Fibroblast of skin of left biceps (primary cell): ENCODE measurements at regions not wholly inside any gene's neighbourhood (a gene's known extent, or its start where the extent isn't known, plus 50 kb on each side); places are given as distances from the start of the nearest gene placed in this dataset.
"Not testable (repeated sequence)": the region's sequence is repeated elsewhere in the genome, so short reads cannot be mapped to it uniquely, and the experiment has no call there.

ENCODE experiments used
- DNase-seq, 2 experiments: peaks; one replicate each; pipeline ENCODE4 v3.0.0-alpha.2; 2013; ENCODE audit warnings: low read depth in 2 of 2

- not testable (repeated sequence) for DNase-seq
Measured at GRCh38 chr17:21470422-21470821, 94.3 kb downstream of the KCNJ12 start.

GRCh38 chr17:21470861-21471260 is 94.7 kb downstream of the KCNJ12 start:
- DNase-seq, result no peak

DNA sequence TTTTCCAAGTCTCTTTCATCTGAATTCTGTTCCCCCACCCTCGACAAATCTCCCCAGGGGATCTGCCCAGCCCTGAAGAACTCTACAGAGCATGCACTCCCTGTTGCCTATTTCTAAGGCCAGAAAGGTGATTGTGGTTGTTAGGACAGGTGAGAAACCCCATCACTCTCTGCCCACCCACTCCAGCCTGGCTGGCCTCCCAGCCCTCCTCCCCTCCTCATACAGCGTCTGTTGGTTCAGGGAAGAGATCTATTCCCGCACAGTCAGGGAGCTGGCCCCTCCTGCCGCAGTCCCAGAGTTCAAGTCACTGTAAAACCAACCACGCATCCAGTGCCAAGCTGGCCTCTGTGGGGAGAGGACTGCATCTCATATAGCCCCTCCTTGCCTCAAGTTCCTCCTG is 98.7 kb downstream of the KCNJ12 start:
- no peak for DNase-seq

- no peak for DNase-seq
Measured at GRCh38 chr17:21475571-21475970, 99.4 kb downstream of the KCNJ12 start.

- DNase-seq, result no peak
Measured at GRCh38 chr17:21476867-21477266, 100.7 kb downstream of the KCNJ12 start.

GRCh38 chr17:21482189-21482865 is 106.2 kb downstream of the KCNJ12 start:
- no peak for DNase-seq

GRCh38 chr17:21488043-21488442 is 111.9 kb downstream of the KCNJ12 start:
- DNase-seq, result not testable (repeated sequence)

DNA sequence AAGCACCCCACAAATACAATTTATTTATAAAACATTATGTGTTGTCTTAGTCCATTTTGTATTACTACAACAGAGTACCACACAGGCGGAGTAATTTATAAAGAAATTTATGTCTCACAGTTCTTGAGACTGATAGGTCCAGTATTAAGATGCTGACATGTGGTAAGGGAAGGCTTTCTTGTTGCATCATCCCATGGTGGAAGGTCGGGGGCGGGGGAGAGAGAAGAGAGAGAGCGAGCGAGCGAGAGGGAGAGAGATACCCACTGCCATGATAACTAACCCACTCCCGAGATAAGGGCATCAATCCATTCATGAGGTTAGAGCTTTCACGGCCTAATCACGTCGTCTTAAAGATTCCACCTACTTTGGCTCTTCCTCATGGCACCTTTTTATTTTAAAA is 117.8 kb downstream of the KCNJ12 start:
- no peak for DNase-seq

- no peak for DNase-seq
Measured at GRCh38 chr17:21495281-21495680, 119.1 kb downstream of the KCNJ12 start.

GRCh38 chr17:21500064-21500463 is 123.9 kb downstream of the KCNJ12 start:
- DNase-seq, result no peak

- DNase-seq, result not testable (repeated sequence)
Measured at GRCh38 chr17:21501927-21502700, 126.0 kb downstream of the KCNJ12 start.

DNA sequence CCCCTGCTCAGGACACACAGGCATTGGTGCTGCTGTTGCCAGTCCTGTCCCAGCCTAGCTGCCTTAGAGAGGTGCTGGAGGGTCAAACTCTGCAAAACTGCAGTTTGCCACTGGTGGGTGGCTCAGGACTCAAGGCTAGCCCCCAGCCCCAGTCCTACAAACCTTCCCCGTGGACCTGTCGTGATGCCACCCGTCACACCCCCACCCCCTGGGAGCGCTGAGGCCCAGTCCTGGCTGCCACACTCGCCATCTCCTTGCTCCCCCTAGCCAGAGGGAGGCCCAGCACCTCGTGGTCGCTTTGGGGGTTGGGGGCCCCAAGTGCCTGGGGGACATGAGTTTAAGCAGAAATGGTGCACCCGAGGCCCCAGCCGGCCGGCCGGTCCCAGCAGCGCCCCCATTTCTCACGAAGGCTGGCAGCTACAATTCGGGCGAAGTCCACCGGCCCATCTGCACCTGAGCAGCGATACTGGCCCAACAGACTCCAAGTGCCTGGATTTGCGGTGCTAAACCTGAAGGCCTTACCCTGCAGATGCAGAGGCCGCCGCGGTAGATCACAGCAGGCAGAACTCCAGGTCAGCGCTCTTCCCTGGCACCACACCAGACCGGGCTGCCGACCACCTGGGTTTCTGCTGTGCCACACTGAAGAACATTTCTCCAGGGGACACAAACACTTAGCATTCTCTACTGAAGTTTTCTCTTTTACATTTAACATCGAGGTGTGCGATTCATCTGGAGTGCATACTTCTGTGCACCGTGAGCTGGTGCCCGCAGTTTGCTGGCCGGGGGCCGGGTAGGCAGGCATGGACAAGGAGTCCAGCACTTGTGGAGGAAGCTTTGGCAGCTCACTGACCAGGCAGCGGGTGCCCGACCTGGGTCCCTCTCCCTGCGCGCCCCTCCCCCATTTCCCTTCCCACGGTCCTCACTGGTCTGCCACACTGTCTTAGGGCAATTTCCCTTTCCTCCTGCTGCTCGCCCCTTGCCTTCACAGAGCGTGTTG is 130.0 kb downstream of the KCNJ12 start:
- DNase-seq, result no peak

GRCh38 chr17:21507806-21508205 is 131.6 kb downstream of the KCNJ12 start:
- DNase-seq, result not testable (repeated sequence)

- no peak for DNase-seq
Measured at GRCh38 chr17:21508211-21508610, 132.1 kb downstream of the KCNJ12 start.

DNA sequence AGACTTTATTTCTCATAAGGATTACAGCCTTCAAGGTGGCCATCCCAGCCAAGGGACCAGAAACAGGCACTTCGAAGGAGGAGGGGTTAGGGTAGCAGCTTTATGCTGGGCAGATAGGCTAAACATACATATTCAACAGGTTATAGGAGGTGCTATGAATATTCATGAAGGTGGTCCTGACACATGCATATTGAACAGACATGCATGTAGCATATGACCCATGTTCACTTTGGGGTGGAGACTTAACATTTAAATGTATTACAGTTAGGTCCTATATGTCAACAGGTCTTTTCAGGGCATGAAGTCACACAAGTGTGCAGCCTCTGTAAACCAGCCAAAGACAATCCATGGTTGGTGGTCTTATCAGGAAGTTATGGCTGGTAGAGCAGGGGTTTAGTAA is 133.2 kb downstream of the KCNJ12 start:
- not testable (repeated sequence) for DNase-seq

GRCh38 chr17:21510686-21511362 is 134.7 kb downstream of the KCNJ12 start:
- no peak for DNase-seq

GRCh38 chr17:21511363-21512195 is 135.4 kb downstream of the KCNJ12 start:
- peak; percentile 35 to 42 for DNase-seq

- no peak for DNase-seq
Measured at GRCh38 chr17:21512307-21513011, 136.3 kb downstream of the KCNJ12 start.

- DNase-seq, result peak; percentile 17 to 25
Measured at GRCh38 chr17:21513012-21513570, 136.9 kb downstream of the KCNJ12 start.

DNA sequence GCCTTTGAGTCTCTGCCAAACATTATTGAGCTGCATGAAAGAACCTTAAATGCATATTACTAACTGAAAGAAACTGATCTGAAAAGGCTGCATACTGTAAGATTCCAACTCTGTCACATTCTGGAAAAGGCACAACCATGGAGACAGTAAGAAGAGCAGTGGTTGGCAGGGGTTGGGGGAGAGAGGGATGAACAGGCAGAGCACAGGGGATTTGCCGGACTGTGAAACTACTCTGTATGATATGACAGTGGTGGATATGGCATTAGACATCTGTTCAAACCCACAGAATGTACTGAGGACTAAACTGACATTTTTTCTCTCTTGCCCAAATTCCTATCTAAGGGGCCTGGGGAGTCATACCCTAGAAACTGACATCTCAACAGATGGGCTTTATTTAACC is 138.4 kb downstream of the KCNJ12 start:
- DNase-seq, result not testable (repeated sequence)
